Hypothalamus (tissue), 51 donors: ENCODE measurements at regions not wholly inside any gene's neighbourhood (a gene's known extent, or its start where the extent isn't known, plus 50 kb on each side); places are given as distances from the start of the nearest gene placed in this dataset.
"Not testable (repeated sequence)": the region's sequence is repeated elsewhere in the genome, so short reads cannot be mapped to it uniquely, and the experiment has no call there.

ENCODE experiments used
- DNase-seq, 51 donors: peaks; one replicate each; lab custom pipeline; 2025; lab: John Stamatoyannopoulos, UW

- DNase-seq = no peak
Observed at GRCh38 chr6:25112322-25112773, 166.8 kb upstream of the CARMIL1 start.

GRCh38 chr6:25113436-25113835, 165.7 kb upstream of the CARMIL1 start:
- DNase-seq = no peak

- no peak for DNase-seq
Observed at GRCh38 chr6:25118038-25118437, 161.1 kb upstream of the CARMIL1 start.

GRCh38 chr6:25121186-25121585, 158.0 kb upstream of the CARMIL1 start:
- no peak for DNase-seq

GRCh38 chr6:25122001-25122400, 157.2 kb upstream of the CARMIL1 start:
- DNase-seq = no peak

GRCh38 chr6:25122622-25123237, 156.4 kb upstream of the CARMIL1 start:
- no peak for DNase-seq

GRCh38 chr6:25124216-25124715, 154.9 kb upstream of the CARMIL1 start:
- no peak for DNase-seq

GRCh38 chr6:25125736-25126135, 153.4 kb upstream of the CARMIL1 start:
- DNase-seq = no peak

- no peak for DNase-seq
Observed at GRCh38 chr6:25127076-25127837, 151.9 kb upstream of the CARMIL1 start.

GRCh38 chr6:25130518-25130917, 148.7 kb upstream of the CARMIL1 start:
- no peak for DNase-seq

GRCh38 chr6:25132934-25133333, 146.2 kb upstream of the CARMIL1 start:
- DNase-seq = no peak

GRCh38 chr6:25133568-25133967, 145.6 kb upstream of the CARMIL1 start:
- DNase-seq = no peak

- peak in 1 of 51 donors; percentile 16 for DNase-seq
Observed at GRCh38 chr6:25136854-25137253, 142.3 kb upstream of the CARMIL1 start.

- DNase-seq = no peak
Observed at GRCh38 chr6:25137480-25137879, 141.7 kb upstream of the CARMIL1 start.

- DNase-seq = peak in 1 of 51 donors; percentile 3
Observed at GRCh38 chr6:25137916-25138232, 141.3 kb upstream of the CARMIL1 start.

GRCh38 chr6:25138233-25138933, 140.8 kb upstream of the CARMIL1 start:
- DNase-seq = peak in 27 of 51 donors; percentile 1 to 42 (median 14)

GRCh38 chr6:25138934-25139415, 140.2 kb upstream of the CARMIL1 start:
- peak in 1 of 51 donors; percentile 31 for DNase-seq

GRCh38 chr6:25139608-25140007, 139.6 kb upstream of the CARMIL1 start:
- DNase-seq = not testable (repeated sequence)

- no peak for DNase-seq
Observed at GRCh38 chr6:25142506-25142905, 136.7 kb upstream of the CARMIL1 start.

GRCh38 chr6:25144919-25145318, 134.3 kb upstream of the CARMIL1 start:
- no peak for DNase-seq

- no peak for DNase-seq
Observed at GRCh38 chr6:25147223-25147622, 132.0 kb upstream of the CARMIL1 start.
